BJ (cell line): ENCODE measurements at regions not wholly inside any gene's neighbourhood (a gene's known extent, or its start where the extent isn't known, plus 50 kb on each side); places are given as distances from the start of the nearest gene placed in this dataset.
A peak's percentile ranks its signal among the peaks of the same experiment; 100 is the strongest.

Experiments used
- CTCF ChIA-PET: fragments of 350-600 bp; formaldehyde crosslinking; extraction: SDS; loops from one replicate; lab custom pipeline; 2021; ENCODE audit warnings: antibody characterized with exemption, inconsistent platforms; lab: Yijun Ruan, JAX
- POLR2A ChIA-PET: fragments of 300-600 bp; sonication (Branson Sonifier 250); formaldehyde crosslinking; extraction: SDS; loops from one replicate; lab custom pipeline; 2021; ENCODE audit warnings: antibody characterized with exemption; lab: Charles Lee
- DNase-seq: peaks from one replicate; pipeline ENCODE4 v3.0.0-alpha.2; 2011; ENCODE audit warnings: low read depth
- H3K27me3 ChIP-seq: 2 replicates; pipeline ENCODE4 v1.6.0; 2011; ENCODE audit warnings: low read length; ENCODE audit not compliant: control insufficient read depth, insufficient read depth
- H3K36me3 ChIP-seq: 2 replicates; pipeline ENCODE4 v1.5.1; 2011; ENCODE audit warnings: low read length; ENCODE audit not compliant: control insufficient read depth, insufficient read depth
- H3K4me3 ChIP-seq: 2 replicates; pipeline ENCODE4 v1.5.1; 2011; ENCODE audit warnings: low read depth, mild to moderate bottlenecking, control low read depth, low read length
- TF ChIP-seq, protein P1 (sequence below): IDR thresholded peaks from 2 replicates; pipeline ENCODE4 v1.5.1; 2011; ENCODE audit warnings: low read depth, mild to moderate bottlenecking, control low read depth, inconsistent platforms, low read length, moderate library complexity; ENCODE audit not compliant: insufficient read depth

GRCh38 chr2:33784488-33784887 lies 185.4 kb upstream of the FAM98A start:
- no peak for DNase-seq
- TF ChIP-seq, protein P1, sequence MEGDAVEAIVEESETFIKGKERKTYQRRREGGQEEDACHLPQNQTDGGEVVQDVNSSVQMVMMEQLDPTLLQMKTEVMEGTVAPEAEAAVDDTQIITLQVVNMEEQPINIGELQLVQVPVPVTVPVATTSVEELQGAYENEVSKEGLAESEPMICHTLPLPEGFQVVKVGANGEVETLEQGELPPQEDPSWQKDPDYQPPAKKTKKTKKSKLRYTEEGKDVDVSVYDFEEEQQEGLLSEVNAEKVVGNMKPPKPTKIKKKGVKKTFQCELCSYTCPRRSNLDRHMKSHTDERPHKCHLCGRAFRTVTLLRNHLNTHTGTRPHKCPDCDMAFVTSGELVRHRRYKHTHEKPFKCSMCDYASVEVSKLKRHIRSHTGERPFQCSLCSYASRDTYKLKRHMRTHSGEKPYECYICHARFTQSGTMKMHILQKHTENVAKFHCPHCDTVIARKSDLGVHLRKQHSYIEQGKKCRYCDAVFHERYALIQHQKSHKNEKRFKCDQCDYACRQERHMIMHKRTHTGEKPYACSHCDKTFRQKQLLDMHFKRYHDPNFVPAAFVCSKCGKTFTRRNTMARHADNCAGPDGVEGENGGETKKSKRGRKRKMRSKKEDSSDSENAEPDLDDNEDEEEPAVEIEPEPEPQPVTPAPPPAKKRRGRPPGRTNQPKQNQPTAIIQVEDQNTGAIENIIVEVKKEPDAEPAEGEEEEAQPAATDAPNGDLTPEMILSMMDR: no peak
- ChIA-PET CTCF (no interaction called here), POLR2A (no interaction called here)
- Histone ChIP-seq H3K36me3 (no peaks in the 10 kb centered on the region), H3K4me3 (no peak overlapping the region), H3K27me3 (no peaks in the 10 kb centered on the region; the same call in 1 of the 2 replicates)

- H3K36me3 ChIP-seq: no peaks in the 10 kb centered on the region
- no peak overlapping the region for H3K4me3 ChIP-seq
- POLR2A ChIA-PET: no interaction called here
- no peak for DNase-seq
- no peaks in the 10 kb centered on the region; the same call in 1 of the 2 replicates for H3K27me3 ChIP-seq
- CTCF ChIA-PET: no interaction called here
- TF ChIP-seq, protein P1: peak; percentile 32
These were observed 183.5 kb upstream of the FAM98A start for GRCh38 chr2:33782395-33783230.

- DNase-seq: no peak
- no peaks in the 10 kb centered on the region; the same call in 1 of the 2 replicates for H3K27me3 ChIP-seq
- no peak overlapping the region for H3K4me3 ChIP-seq
- H3K36me3 ChIP-seq: no peaks in the 10 kb centered on the region
- TF ChIP-seq, protein P1: no peak
- POLR2A ChIA-PET: no interaction called here
- CTCF ChIA-PET: interaction anchor here (0.6 kb wide), 1 partner anchor 50 kb away, joined by 3 read pairs; no protein-coding TSS in a partner anchor
These were observed 178.7 kb upstream of the FAM98A start for GRCh38 chr2:33777786-33778185.

DNA sequence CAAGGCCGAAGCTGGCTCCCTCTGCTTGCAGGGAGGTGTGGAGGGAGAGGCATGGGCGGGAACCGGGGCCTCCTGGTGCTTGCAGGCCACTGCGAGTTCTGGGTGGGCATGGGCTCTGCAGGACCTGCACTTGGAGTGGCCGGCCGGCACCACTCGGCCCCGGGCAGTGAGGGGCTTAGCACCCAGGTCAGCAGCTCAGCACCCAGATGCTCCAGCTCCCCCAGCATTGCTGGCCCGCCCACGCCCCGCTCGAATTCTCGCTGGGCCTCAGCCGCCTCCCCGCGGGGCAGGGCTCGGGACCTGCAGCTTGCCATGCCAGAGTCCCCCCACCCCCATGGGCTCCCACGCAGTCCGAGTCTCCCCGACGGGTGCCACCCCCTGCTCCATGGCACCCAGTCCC lies 176.2 kb upstream of the FAM98A start:
- Histone ChIP-seq H3K4me3 (no peak overlapping the region), H3K27me3 (no peaks in the 10 kb centered on the region; the same call in 1 of the 2 replicates), H3K36me3 (no peaks in the 10 kb centered on the region)
- TF ChIP-seq, protein P1: no peak
- POLR2A ChIA-PET: no interaction called here
- CTCF ChIA-PET: no interaction called here
- DNase-seq: no peak

DNA sequence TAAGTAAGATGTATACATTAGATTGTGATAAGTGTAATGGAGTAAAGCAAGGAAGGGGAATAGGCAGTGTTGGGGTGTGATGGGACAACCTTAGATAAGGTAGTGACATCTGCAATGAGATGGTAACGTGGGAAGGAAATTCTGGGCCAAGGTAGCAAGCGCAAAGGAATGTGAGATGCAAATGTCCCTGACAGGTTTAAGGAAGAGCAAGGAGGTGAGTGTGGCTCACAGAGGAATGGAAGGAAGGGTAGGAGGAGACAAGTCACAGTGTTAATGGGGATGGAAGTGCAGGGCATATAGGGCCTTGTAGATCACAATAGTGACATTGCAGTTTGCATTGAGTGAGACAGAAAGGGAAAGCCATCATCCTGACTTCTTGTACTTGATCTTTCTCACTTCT lies 170.9 kb upstream of the FAM98A start:
- DNase-seq: no peak
- TF ChIP-seq, protein P1: no peak
- Histone ChIP-seq H3K27me3 (no peaks in the 10 kb centered on the region), H3K4me3 (no peak overlapping the region), H3K36me3 (no peaks in the 10 kb centered on the region)
- ChIA-PET CTCF (interaction anchor here (1.1 kb wide), 1 partner anchor 10 kb away, joined by 3 read pairs; no protein-coding TSS in a partner anchor), POLR2A (no interaction called here)
